ENCODE measurements at regions not wholly inside any gene's neighbourhood (a gene's known extent, or its start where the extent isn't known, plus 50 kb on each side); places are given as distances from the start of the nearest gene placed in this dataset.

GRCh38 chr15:87215100-87215499, 1041.4 kb downstream of the NTRK3 start:
- TF ChIP-seq CTCF (IDR thresholded peaks at IDR 0.05) (no peak), POLR2AphosphoS5 (IDR thresholded peaks at IDR 0.05; ENCODE audit: low read depth, low read length) (no peak), REST (IDR thresholded peaks at IDR 0.05; ENCODE audit: insufficient read depth in 1 of 2, low read depth in 2 of 2, low read length in 1 of 2) (no peak), SIN3A (IDR thresholded peaks at IDR 0.05; ENCODE audit: borderline replicate concordance, insufficient read depth, low read depth, low read length) (no peak)
